K562 (cell line): ENCODE measurements at regions not wholly inside any gene's neighbourhood (a gene's known extent, or its start where the extent isn't known, plus 50 kb on each side); places are given as distances from the start of the nearest gene placed in this dataset.

ENCODE experiments used
- ATAC-seq: fragments of 200-7000 bp; cut with Tn5 transposase; 3 replicates; pipeline ENCODE4 v1.9.1; 2020; ENCODE audit warnings: moderate library complexity
- BruUV-seq: library from RNA; stranded (reverse); fragments of 400-500 nt; replicated peaks from 2 replicates; lab custom pipeline; 2021; lab: Mats Ljungman, UMichigan
- CTCF ChIA-PET: fragments of 300-600 bp; formaldehyde crosslinking; extraction: SDS; loops from one replicate; lab custom pipeline; 2021; ENCODE audit warnings: low intra/inter-chr PET ratio; lab: Yijun Ruan, JAX
- POLR2A ChIA-PET: fragments of 300-600, 350-650 bp; sonication (Branson Sonifier 250); formaldehyde crosslinking; extraction: SDS; loops from one replicate; lab custom pipeline; 2021; ENCODE audit warnings: antibody characterized with exemption, inconsistent platforms; lab: Yijun Ruan, JAX
- DNase-seq, 4 experiments: peaks; one replicate each; pipeline versions ENCODE4 v3.0.0 to v3.0.0-alpha.2; 2011 to 2018; ENCODE audit warnings: low spot score in 3 of 4, mixed read lengths in 3 of 4; ENCODE audit errors: extremely low read depth in 1 of 4
- FAIRE-seq: peaks from 2 replicates; lab custom pipeline; 2011; peaks lifted over from hg19 to GRCh38; lab: Jason Lieb, UNC
- H2AFZ ChIP-seq: 2 replicates; pipeline ENCODE4 v1.6.0; 2011; ENCODE audit warnings: low read depth, low read length, control low read depth, inconsistent platforms
- H3K27ac ChIP-seq: fragments of 200-600 bp; 3 replicates; pipeline ENCODE4 v1.8.0; 2011; ENCODE audit warnings: low read depth, mild to moderate bottlenecking, control low read depth, inconsistent platforms, low read length, moderate library complexity, mixed read lengths; ENCODE audit errors: extremely low read depth
- H3K27me3 ChIP-seq, 2 experiments: fragments of 300-600 bp in 1 of 2; 2 replicates in 1 of 2; 3 replicates in 1 of 2; pipeline versions ENCODE4 v1.6.0 to v1.8.0; 2011; ENCODE audit warnings: inconsistent platforms in 2 of 2, low read length in 2 of 2, mild to moderate bottlenecking in 1 of 2, mixed read lengths in 1 of 2, moderate library complexity in 1 of 2; ENCODE audit not compliant: control insufficient read depth in 2 of 2, insufficient read depth in 2 of 2
- H3K36me3 ChIP-seq: fragments of 300-600 bp; 3 replicates; pipeline ENCODE4 v1.8.0; 2011; ENCODE audit warnings: mild to moderate bottlenecking, low read length, inconsistent platforms; ENCODE audit not compliant: control insufficient read depth, insufficient read depth
- H3K4me1 ChIP-seq, 2 experiments: fragments of 200-600 bp in 1 of 2; replicated peaks in 1 of 2; 2 replicates in 1 of 2; 3 replicates in 1 of 2; pipeline versions ENCODE4 v1.5.1 to v1.8.0; 2011; ENCODE audit warnings: inconsistent platforms in 2 of 2, low read length in 2 of 2, mild to moderate bottlenecking in 1 of 2, mixed read lengths in 1 of 2, moderate library complexity in 1 of 2; ENCODE audit not compliant: control insufficient read depth in 2 of 2, insufficient read depth in 2 of 2
- H3K4me2 ChIP-seq: 2 replicates; pipeline ENCODE4 v1.6.1; 2011; ENCODE audit warnings: low read length, control low read depth, inconsistent platforms, mixed read lengths; ENCODE audit not compliant: insufficient read depth
- H3K4me3 ChIP-seq: fragments of 200-600 bp; sonication (generic), shearing (Covaris generic); 2 replicates; pipeline ENCODE4 v1.5.1; 2016; ENCODE audit warnings: control low read depth, inconsistent platforms
- H3K79me2 ChIP-seq: fragments of 200-600 bp; 3 replicates; pipeline ENCODE4 v1.8.0; 2011; ENCODE audit warnings: low read length, inconsistent platforms; ENCODE audit not compliant: control insufficient read depth, insufficient read depth
- H3K9ac ChIP-seq, 2 experiments: 2 replicates each; pipeline versions ENCODE4 v1.6.0 to v1.6.1; 2011; ENCODE audit warnings: low read depth in 2 of 2, low read length in 2 of 2, control low read depth in 1 of 2, inconsistent platforms in 1 of 2, mild to moderate bottlenecking in 1 of 2, mixed read lengths in 1 of 2; ENCODE audit not compliant: insufficient read depth in 1 of 2
- H3K9me1 ChIP-seq: one replicate; pipeline ENCODE4 v1.6.0; 2011; ENCODE audit warnings: inconsistent platforms, mild to moderate bottlenecking, low read length, moderate library complexity; ENCODE audit not compliant: control insufficient read depth, insufficient read depth
- H3K9me3 ChIP-seq: replicated peaks from 2 replicates; pipeline ENCODE4 v1.5.1; 2011; ENCODE audit warnings: low read depth, low read length, inconsistent platforms; ENCODE audit not compliant: control insufficient read depth, insufficient read depth
- H4K20me1 ChIP-seq: replicated peaks from 2 replicates; pipeline ENCODE4 v1.6.1; 2011; ENCODE audit warnings: low read length, inconsistent platforms, mixed read lengths; ENCODE audit not compliant: control insufficient read depth, insufficient read depth
- EHMT2 ChIP-seq: fragments of 450-650 bp; IDR thresholded peaks from 2 replicates; pipeline ENCODE4 v1.6.1; 2018; ENCODE audit warnings: antibody characterized with exemption
- FOXP1 ChIP-seq: sonication (generic); formaldehyde crosslinking; IDR thresholded peaks from 2 replicates; pipeline ENCODE4 v1.8.0; 2022; ENCODE audit warnings: mild to moderate bottlenecking, missing genetic modification reagents
- GABPA ChIP-seq: fragments of 200-800 bp; sonication (Bioruptor generic); conservative IDR thresholded peaks from 2 replicates; pipeline ENCODE4 v1.6.1; 2016; ENCODE audit warnings: low read depth, missing genetic modification characterization, missing compliant biosample characterization
- KDM5B ChIP-seq: fragments of 200-600 bp; sonication (generic); IDR thresholded peaks from 2 replicates; pipeline ENCODE4 v1.6.1; 2012; ENCODE audit warnings: low read depth, mild to moderate bottlenecking, moderate library complexity, low read length, control low read depth, inconsistent platforms; ENCODE audit not compliant: insufficient replicate concordance
- POLR2AphosphoS5 ChIP-seq: IDR thresholded peaks from 2 replicates; pipeline ENCODE4 v1.6.1; 2011; ENCODE audit warnings: mild to moderate bottlenecking, low read depth, low read length, moderate library complexity; ENCODE audit not compliant: control insufficient read depth, insufficient read depth
- SMAD2 ChIP-seq: fragments of 150-350 bp; IDR thresholded peaks from 2 replicates; pipeline ENCODE4 v1.6.1; 2014; ENCODE audit warnings: low read depth, mild to moderate bottlenecking, low read length
- SMARCB1 ChIP-seq: IDR thresholded peaks from 2 replicates; pipeline ENCODE4 v1.6.1; 2011; ENCODE audit warnings: improper control_type of control experiment, low read depth; ENCODE audit not compliant: insufficient read length
- SRF ChIP-seq, 2 experiments: fragments of 250-450, 450-650 bp in 1 of 2; sonication (Bioruptor Pico) in 1 of 2; sonication (generic) in 1 of 2; formaldehyde crosslinking; IDR thresholded peaks; 2 replicates each; pipeline versions ENCODE4 v1.5.0 to v1.5.1; 2020 to 2022; ENCODE audit warnings: mild to moderate bottlenecking in 1 of 2, missing genetic modification reagents in 1 of 2
- TEAD2 ChIP-seq: fragments of 450-650 bp; IDR thresholded peaks from 2 replicates; pipeline ENCODE4 v1.6.1; 2016; ENCODE audit warnings: missing genetic modification characterization, control low read depth, missing compliant biosample characterization
- TFAM ChIP-seq: fragments of 250-450 bp; sonication (Bioruptor Pico); conservative IDR thresholded peaks from 2 replicates; pipeline ENCODE4 v1.5.0; 2021; ENCODE audit warnings: mild to moderate bottlenecking, moderate library complexity
- TGIF2 ChIP-seq: sonication (generic); formaldehyde crosslinking; IDR thresholded peaks from 2 replicates; pipeline ENCODE4 v1.8.1; 2022; ENCODE audit warnings: mild to moderate bottlenecking, missing genetic modification reagents, moderate library complexity
- U2AF1 ChIP-seq: fragments of 200-400 bp; formaldehyde crosslinking; optimal IDR thresholded peaks from 2 replicates; pipeline ENCODE3; 2017; ENCODE audit warnings: mild to moderate bottlenecking, low read depth, low read length, moderate library complexity
- ZNF785 ChIP-seq: fragments of 250-450 bp; sonication (Bioruptor Pico); IDR thresholded peaks from 2 replicates; pipeline ENCODE4 v1.4.0; 2020; ENCODE audit warnings: mild to moderate bottlenecking
- WGBS: fragments of 100-300 bp; shearing (Covaris generic); methylation state at CpG from one replicate; pipeline ENCODE4 v1.1.6; 2016; ENCODE audit warnings: low coverage, mixed read lengths; ENCODE audit not compliant: insufficient coverage; ENCODE audit errors: missing lambda C conversion rate; 5-methylcytosine and 5-hydroxymethylcytosine counted together
- in situ Hi-C: fragments of 300-500 bp; cut with MboI; formaldehyde crosslinking; loops from 4 replicates; pipeline ENCODE4 v1.15.0; 2018; ENCODE audit warnings: inconsistent platforms, mixed read lengths
- intact Hi-C: fragments of 100-400 bp; cut with micrococcal nuclease; formaldehyde crosslinking; loops from 2 replicates; pipeline ENCODE4 v1.14.2; 2022
- TF ChIP-seq, protein P1 (sequence below), 2 experiments: fragments of 450-650 bp; IDR thresholded peaks; 2 replicates each; pipeline ENCODE4 v1.6.1; 2016; ENCODE audit warnings: mild to moderate bottlenecking in 2 of 2, borderline replicate concordance in 1 of 2, low read depth in 1 of 2, moderate library complexity in 1 of 2
- TF ChIP-seq, protein P2 (sequence below), 2 experiments: fragments of 450-650 bp in 1 of 2; sonication (generic) in 1 of 2; formaldehyde crosslinking; conservative IDR thresholded peaks; 2 replicates each; pipeline versions ENCODE4 v1.4.0 to v1.8.1; 2020 to 2022; ENCODE audit warnings: mild to moderate bottlenecking in 1 of 2, missing genetic modification reagents in 1 of 2

GRCh38 chr18:73119574-73119973 lies 251.8 kb upstream of the NETO1 start:
- intact Hi-C loops: no loop called here
- DNase-seq (no peak), FAIRE-seq (no peak), ATAC-seq (no peak)
- CTCF ChIA-PET: no interaction called here
- H3K4me2 ChIP-seq: no peak overlapping the region
- no TSS peak for BruUV-seq
- POLR2A ChIA-PET: no interaction called here
- H3K27ac ChIP-seq: no peak overlapping the region
- H3K9me1 ChIP-seq: no peaks in the 10 kb centered on the region
- no peak overlapping the region for H3K9ac ChIP-seq
- WGBS: 0% methylated on average over 1 of the region's 2 CpGs
- no peak overlapping the region for H3K4me3 ChIP-seq
- no peaks in the 10 kb centered on the region for H3K79me2 ChIP-seq
- no peaks in the 10 kb centered on the region for H3K27me3 ChIP-seq
- no peaks in the 10 kb centered on the region for H3K4me1 ChIP-seq
- in situ Hi-C loops: no loop called here
- H3K36me3 ChIP-seq: no peaks in the 10 kb centered on the region
- TF ChIP-seq TGIF2 (CRISPR knock-in tag) (no peak), SMAD2 (no peak), ZNF785 (CRISPR knock-in tag) (no peak), U2AF1 (no peak), SMARCB1 (no peak), KDM5B (no peak), TEAD2 (no peak), TFAM (no peak), FOXP1 (CRISPR knock-in tag) (no peak), GABPA (tag) (no peak), EHMT2 (no peak), SRF (CRISPR knock-in tag; IDR thresholded peaks at IDR 0.05) (no peak), POLR2AphosphoS5 (no peak)
- TF ChIP-seq, protein P1, sequence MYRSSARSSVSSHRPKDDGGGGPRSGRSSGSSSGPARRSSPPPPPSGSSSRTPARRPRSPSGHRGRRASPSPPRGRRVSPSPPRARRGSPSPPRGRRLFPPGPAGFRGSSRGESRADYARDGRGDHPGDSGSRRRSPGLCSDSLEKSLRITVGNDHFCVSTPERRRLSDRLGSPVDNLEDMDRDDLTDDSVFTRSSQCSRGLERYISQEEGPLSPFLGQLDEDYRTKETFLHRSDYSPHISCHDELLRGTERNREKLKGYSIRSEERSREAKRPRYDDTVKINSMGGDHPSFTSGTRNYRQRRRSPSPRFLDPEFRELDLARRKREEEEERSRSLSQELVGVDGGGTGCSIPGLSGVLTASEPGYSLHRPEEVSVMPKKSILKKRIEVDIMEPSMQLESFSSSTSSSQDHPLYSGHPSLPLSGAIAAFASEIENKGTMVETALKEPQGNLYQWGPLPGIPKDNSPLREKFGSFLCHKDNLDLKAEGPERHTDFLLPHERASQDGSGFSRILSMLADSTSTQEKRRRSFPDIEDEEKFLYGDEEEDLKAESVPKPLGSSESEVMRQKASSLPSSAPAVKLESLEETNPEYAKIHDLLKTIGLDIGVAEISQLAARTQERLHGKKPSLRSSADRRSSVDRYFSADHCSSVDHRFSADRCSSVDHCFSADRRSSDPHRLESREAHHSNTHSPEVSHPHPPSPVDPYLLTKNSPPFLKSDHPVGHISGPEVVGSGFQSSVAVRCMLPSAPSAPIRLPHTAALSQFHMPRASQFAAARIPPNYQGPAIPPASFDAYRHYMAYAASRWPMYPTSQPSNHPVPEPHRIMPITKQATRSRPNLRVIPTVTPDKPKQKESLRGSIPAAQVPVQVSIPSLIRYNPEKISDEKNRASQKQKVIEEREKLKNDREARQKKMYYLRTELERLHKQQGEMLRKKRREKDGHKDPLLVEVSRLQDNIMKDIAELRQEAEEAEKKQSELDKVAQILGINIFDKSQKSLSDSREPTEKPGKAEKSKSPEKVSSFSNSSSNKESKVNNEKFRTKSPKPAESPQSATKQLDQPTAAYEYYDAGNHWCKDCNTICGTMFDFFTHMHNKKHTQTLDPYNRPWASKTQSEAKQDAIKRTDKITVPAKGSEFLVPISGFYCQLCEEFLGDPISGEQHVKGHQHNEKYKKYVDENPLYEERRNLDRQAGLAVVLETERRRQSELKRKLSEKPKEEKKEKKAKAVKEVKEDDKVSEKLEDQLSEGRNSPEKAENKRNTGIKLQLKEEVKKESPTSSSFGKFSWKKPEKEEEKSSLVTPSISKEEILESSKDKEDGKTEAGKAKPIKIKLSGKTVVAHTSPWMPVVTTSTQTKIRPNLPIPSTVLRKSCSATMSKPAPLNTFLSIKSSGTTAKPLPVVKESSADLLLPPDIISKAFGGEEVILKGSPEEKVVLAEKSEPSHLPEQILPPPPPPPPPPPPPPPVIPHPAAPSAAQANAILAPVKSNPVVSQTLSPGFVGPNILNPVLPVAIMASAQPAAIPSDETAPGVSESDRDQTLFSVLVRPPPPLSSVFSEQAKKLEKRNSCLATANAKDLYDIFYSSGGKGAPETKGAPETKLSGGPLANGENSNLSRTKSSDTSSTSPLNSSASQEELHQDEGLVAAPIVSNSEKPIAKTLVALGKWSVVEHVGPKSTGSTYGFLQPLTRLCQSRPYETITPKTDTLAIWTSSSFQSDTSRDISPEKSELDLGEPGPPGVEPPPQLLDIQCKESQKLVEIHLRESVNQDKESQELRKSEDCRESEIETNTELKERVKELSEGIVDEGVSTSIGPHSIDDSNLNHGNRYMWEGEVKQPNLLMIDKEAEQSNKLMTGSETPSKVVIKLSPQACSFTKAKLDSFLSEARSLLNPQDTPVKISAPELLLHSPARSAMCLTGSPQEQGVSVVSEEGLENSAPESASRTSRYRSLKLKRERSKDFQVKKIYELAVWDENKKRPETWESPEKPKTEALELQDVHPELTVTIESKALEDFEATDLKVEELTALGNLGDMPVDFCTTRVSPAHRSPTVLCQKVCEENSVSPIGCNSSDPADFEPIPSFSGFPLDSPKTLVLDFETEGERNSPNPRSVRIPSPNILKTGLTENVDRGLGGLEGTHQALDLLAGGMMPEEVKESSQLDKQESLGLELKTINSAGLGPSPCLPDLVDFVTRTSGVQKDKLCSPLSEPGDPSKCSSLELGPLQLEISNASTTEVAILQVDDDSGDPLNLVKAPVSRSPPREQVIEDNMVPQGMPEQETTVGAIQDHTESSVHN (IDR thresholded peaks at IDR 0.05; ENCODE audit: borderline replicate concordance in 1 of 2, low read depth in 1 of 2): no peak
- TF ChIP-seq, protein P2, sequence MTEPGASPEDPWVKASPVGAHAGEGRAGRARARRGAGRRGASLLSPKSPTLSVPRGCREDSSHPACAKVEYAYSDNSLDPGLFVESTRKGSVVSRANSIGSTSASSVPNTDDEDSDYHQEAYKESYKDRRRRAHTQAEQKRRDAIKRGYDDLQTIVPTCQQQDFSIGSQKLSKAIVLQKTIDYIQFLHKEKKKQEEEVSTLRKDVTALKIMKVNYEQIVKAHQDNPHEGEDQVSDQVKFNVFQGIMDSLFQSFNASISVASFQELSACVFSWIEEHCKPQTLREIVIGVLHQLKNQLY (CRISPR knock-in tag; conservative IDR thresholded peaks at IDR 0.05): no peak
- H2AFZ ChIP-seq: no peak overlapping the region
- H3K9me3 ChIP-seq: no peaks in the 10 kb centered on the region
- H4K20me1 ChIP-seq: no peaks in the 10 kb centered on the region
